GM12878 (cell line): ENCODE measurements at regions not wholly inside any gene's neighbourhood (a gene's known extent, or its start where the extent isn't known, plus 50 kb on each side); places are given as distances from the start of the nearest gene placed in this dataset.

ENCODE experiments used
- ATAC-seq: fragments of 200-7000 bp; cut with Tn5 transposase; 3 replicates; pipeline ENCODE4 v1.9.1; 2020; ENCODE audit warnings: mild to moderate bottlenecking, moderate library complexity
- BruUV-seq: library from RNA; stranded (reverse); fragments of 400-500 nt; replicated peaks from 2 replicates; lab custom pipeline; 2021; lab: Mats Ljungman, UMichigan
- CTCF ChIA-PET: fragments of 300-600 bp; sonication (Branson Sonifier 250); formaldehyde crosslinking; extraction: SDS; loops from one replicate; lab custom pipeline; 2021; ENCODE audit warnings: inconsistent platforms; lab: Yijun Ruan, JAX
- POLR2A ChIA-PET: fragments of 350-600 bp; formaldehyde crosslinking; extraction: SDS; loops from one replicate; lab custom pipeline; 2021; ENCODE audit warnings: inconsistent platforms; lab: Charles Lee
- RAD21 ChIA-PET: fragments of 300-600 bp; sonication (Branson Sonifier 250); formaldehyde crosslinking; loops from one replicate; lab custom pipeline; 2023; ENCODE audit warnings: antibody characterized with exemption; ENCODE audit not compliant: unreplicated experiment; lab: Charles Lee
- SMC1A ChIA-PET: fragments of 300-600 bp; sonication (Branson Sonifier 250); formaldehyde crosslinking; loops from one replicate; lab custom pipeline; 2023; ENCODE audit not compliant: unreplicated experiment, uncharacterized antibody; lab: Charles Lee
- DNase-seq: peaks from one replicate; pipeline ENCODE4 v3.0.0-alpha.2; 2011; ENCODE audit warnings: low read depth, low spot score
- FAIRE-seq: peaks from 3 replicates; lab custom pipeline; 2011; peaks lifted over from hg19 to GRCh38; lab: Jason Lieb, UNC
- H2AFZ ChIP-seq: 2 replicates; pipeline ENCODE4 v1.6.0; 2011; ENCODE audit warnings: low read depth, low read length, control low read depth; ENCODE audit not compliant: control insufficient read depth
- H3K27ac ChIP-seq: 2 replicates; pipeline ENCODE4 v1.5.1; 2011; ENCODE audit warnings: control low read depth; ENCODE audit not compliant: control insufficient read depth, insufficient read depth
- H3K27me3 ChIP-seq, 2 experiments: replicated peaks in 1 of 2; 2 replicates each; pipeline versions ENCODE4 v1.6.0 to v1.6.1; 2011; ENCODE audit warnings: low read length in 1 of 2; ENCODE audit not compliant: control insufficient read depth in 2 of 2, insufficient read depth in 2 of 2
- H3K36me3 ChIP-seq, 2 experiments: 2 replicates each; pipeline ENCODE4 v1.5.1; 2011; ENCODE audit warnings: low read length in 1 of 2; ENCODE audit not compliant: control insufficient read depth in 2 of 2, insufficient read depth in 2 of 2
- H3K4me1 ChIP-seq: 2 replicates; pipeline ENCODE4 v1.6.1; 2011; ENCODE audit warnings: mild to moderate bottlenecking, low read length, moderate library complexity, mixed read lengths; ENCODE audit not compliant: control insufficient read depth, insufficient read depth
- H3K4me2 ChIP-seq: 2 replicates; pipeline ENCODE4 v1.6.0; 2011; ENCODE audit warnings: control low read depth; ENCODE audit not compliant: control insufficient read depth, insufficient read depth
- H3K4me3 ChIP-seq: fragments of 200-600 bp; sonication (generic); 2 replicates; pipeline ENCODE4 v1.5.1; 2016
- H3K79me2 ChIP-seq: 2 replicates; pipeline ENCODE4 v1.6.0; 2011; ENCODE audit warnings: low read length; ENCODE audit not compliant: control insufficient read depth, insufficient read depth
- H3K9ac ChIP-seq: 2 replicates; pipeline ENCODE4 v1.8.0; 2011; ENCODE audit warnings: low read length, control low read depth, mixed read lengths; ENCODE audit not compliant: control insufficient read depth, insufficient read depth
- H3K9me3 ChIP-seq: replicated peaks from 3 replicates; pipeline ENCODE4 v1.5.1; 2011; ENCODE audit warnings: mild to moderate bottlenecking, low read length; ENCODE audit not compliant: control insufficient read depth, insufficient read depth
- H4K20me1 ChIP-seq: 2 replicates; pipeline ENCODE4 v1.6.0; 2011; ENCODE audit not compliant: control insufficient read depth, insufficient read depth
- FOS ChIP-seq: IDR thresholded peaks from 3 replicates; pipeline ENCODE4 v1.6.1; 2011; ENCODE audit warnings: borderline replicate concordance; ENCODE audit not compliant: insufficient read length; ENCODE audit errors: extremely low read depth
- FOXM1 ChIP-seq: IDR thresholded peaks from 2 replicates; pipeline ENCODE4 v1.6.1; 2012; ENCODE audit warnings: low read depth, mild to moderate bottlenecking, inconsistent platforms, low read length, moderate library complexity
- KAT2A ChIP-seq: conservative IDR thresholded peaks from 2 replicates; pipeline ENCODE4 v1.6.1; 2011; ENCODE audit warnings: low read depth, low read length; ENCODE audit not compliant: control insufficient read depth
- ZNF217 ChIP-seq: fragments of 450-650 bp; IDR thresholded peaks from 2 replicates; pipeline ENCODE4 v1.6.1; 2017; ENCODE audit warnings: antibody characterized with exemption, mild to moderate bottlenecking
- ZNF274 ChIP-seq: IDR thresholded peaks from one replicate; pipeline ENCODE4 v1.8.0; 2011; ENCODE audit not compliant: insufficient read length, insufficient read depth
- ZNF384 ChIP-seq: IDR thresholded peaks from 2 replicates; pipeline ENCODE4 v1.6.1; 2012; ENCODE audit warnings: low read depth, mild to moderate bottlenecking, low read length, improper control_type of control experiment, borderline replicate concordance
- WGBS: methylation state at CpG from one replicate; pipeline ENCODE4 v1.1.6; 2016; ENCODE audit warnings: low lambda C conversion rate; ENCODE audit not compliant: insufficient replicate concordance, insufficient coverage; ENCODE audit errors: missing lambda C conversion rate; 5-methylcytosine and 5-hydroxymethylcytosine counted together
- in situ Hi-C: fragments of 300-500 bp; cut with MboI; formaldehyde crosslinking; loops from 9 replicates; pipeline ENCODE4 v1.14.3; 2018; ENCODE audit warnings: mixed read lengths
- intact Hi-C: fragments of 100-400 bp; cut with micrococcal nuclease; formaldehyde crosslinking; loops from one replicate; pipeline ENCODE4 v1.14.2; 2022; ENCODE audit not compliant: unreplicated experiment
- TF ChIP-seq, protein P1 (sequence below): fragments of 450-650 bp; conservative IDR thresholded peaks from 2 replicates; pipeline ENCODE4 v1.6.1; 2017; ENCODE audit warnings: mild to moderate bottlenecking, moderate library complexity

DNA sequence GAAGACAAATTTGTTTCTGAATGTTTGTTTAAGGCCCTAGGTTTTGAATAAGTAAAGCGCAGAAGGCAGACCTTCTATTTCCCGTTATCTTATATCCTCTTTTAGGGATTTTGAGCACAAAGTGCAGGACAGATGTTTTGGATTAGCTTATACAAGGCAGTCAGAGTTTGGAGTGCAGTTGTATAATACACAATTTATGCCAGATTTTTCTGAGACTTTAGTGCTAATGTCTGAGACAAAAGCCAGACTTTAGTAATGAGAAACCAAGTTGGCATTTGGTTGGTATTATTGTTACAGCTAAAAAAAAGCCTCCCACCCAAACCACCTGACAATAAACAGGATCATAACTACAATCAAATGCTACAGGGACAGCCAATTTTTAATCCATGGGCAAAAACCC is 309.9 kb upstream of the SATB1 start:
- no TSS peak for BruUV-seq
- in situ Hi-C loops, result no loop called here
- Histone ChIP-seq H3K4me1 (peaks cover under 1% of the 10 kb centered on the region; the same call in 1 of the 2 replicates), H3K9ac (no peak overlapping the region), H3K9me3 (no peaks in the 10 kb centered on the region; the same call in 2 of the 3 replicates), H3K4me3 (no peak overlapping the region), H3K27me3 (no peaks in the 10 kb centered on the region; a peak in 1 of 4 replicates), H3K4me2 (no peak overlapping the region), H3K36me3 (no peaks in the 10 kb centered on the region), H3K27ac (no peak overlapping the region), H4K20me1 (no peaks in the 10 kb centered on the region)
- DNase-seq, result no peak
- ATAC-seq, result no peak
- ChIA-PET CTCF (no interaction called here), POLR2A (no interaction called here)
- intact Hi-C loops, result no loop called here
- FAIRE-seq, result no peak
- TF ChIP-seq ZNF274 (no peak), KAT2A (no peak), ZNF384 (no peak), ZNF217 (no peak)
- TF ChIP-seq, protein P1, sequence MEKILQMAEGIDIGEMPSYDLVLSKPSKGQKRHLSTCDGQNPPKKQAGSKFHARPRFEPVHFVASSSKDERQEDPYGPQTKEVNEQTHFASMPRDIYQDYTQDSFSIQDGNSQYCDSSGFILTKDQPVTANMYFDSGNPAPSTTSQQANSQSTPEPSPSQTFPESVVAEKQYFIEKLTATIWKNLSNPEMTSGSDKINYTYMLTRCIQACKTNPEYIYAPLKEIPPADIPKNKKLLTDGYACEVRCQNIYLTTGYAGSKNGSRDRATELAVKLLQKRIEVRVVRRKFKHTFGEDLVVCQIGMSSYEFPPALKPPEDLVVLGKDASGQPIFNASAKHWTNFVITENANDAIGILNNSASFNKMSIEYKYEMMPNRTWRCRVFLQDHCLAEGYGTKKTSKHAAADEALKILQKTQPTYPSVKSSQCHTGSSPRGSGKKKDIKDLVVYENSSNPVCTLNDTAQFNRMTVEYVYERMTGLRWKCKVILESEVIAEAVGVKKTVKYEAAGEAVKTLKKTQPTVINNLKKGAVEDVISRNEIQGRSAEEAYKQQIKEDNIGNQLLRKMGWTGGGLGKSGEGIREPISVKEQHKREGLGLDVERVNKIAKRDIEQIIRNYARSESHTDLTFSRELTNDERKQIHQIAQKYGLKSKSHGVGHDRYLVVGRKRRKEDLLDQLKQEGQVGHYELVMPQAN, result no peak
- TF ChIP-seq, all 136 proteins: peak for 0
- RAD21 ChIA-PET, result no interaction called here
- Histone ChIP-seq H2AFZ (no peak overlapping the region), H3K79me2 (no peaks in the 10 kb centered on the region)
- SMC1A ChIA-PET, result interaction anchor here (0.6 to 1.7 kb wide), 4 partner anchors 14 to 175 kb away, joined by 3 to 7 read pairs (median 4); no protein-coding TSS in a partner anchor
- 74% methylated on average over 2 of the region's 2 CpGs for WGBS

DNA sequence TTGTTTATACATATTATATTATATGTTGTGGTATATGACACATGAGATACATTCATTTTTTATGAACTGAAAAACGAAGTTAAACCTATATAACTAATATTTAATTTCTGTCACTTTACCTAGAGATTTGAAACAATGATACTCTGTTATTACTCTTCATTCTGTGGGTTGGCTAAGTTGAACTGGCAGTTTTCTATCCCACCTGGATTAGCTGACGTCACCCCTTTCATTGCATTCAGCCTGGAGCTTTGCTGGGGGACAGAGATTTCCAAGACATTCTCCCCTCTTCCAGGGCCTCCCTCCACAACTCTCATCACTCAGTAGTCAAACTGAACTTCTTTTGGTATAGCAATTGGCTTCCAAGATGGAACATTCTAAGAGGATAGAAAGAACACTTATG is 309.2 kb upstream of the SATB1 start:
- no peak for TF ChIP-seq FOS
- TF ChIP-seq FOXM1, result no peak
- FAIRE-seq, result no peak
- Histone ChIP-seq H3K9me3 (no peaks in the 10 kb centered on the region; the same call in 2 of the 3 replicates), H3K4me3 (no peak overlapping the region), H3K4me2 (no peak overlapping the region), H3K27me3 (no peaks in the 10 kb centered on the region; a peak in 1 of 4 replicates), H3K4me1 (no peaks in the 10 kb centered on the region), H2AFZ (no peak overlapping the region), H3K79me2 (no peaks in the 10 kb centered on the region), H3K36me3 (no peaks in the 10 kb centered on the region), H3K9ac (no peak overlapping the region), H3K27ac (no peak overlapping the region), H4K20me1 (no peaks in the 10 kb centered on the region)
- SMC1A ChIA-PET, result interaction anchor here (0.6 to 1.2 kb wide), 2 partner anchors 59 to 163 kb away, joined by 3 read pairs; no protein-coding TSS in a partner anchor
- CTCF ChIA-PET, result no interaction called here
- RAD21 ChIA-PET, result no interaction called here
- POLR2A ChIA-PET, result no interaction called here
- no peak for DNase-seq
- ATAC-seq, result no peak
- 11% methylated on average over 2 of the region's 2 CpGs for WGBS
- no TSS peak for BruUV-seq
- intact Hi-C loops, result no loop called here
- in situ Hi-C loops, result no loop called here
